ENCODE measurements at regions not wholly inside any gene's neighbourhood (a gene's known extent, or its start where the extent isn't known, plus 50 kb on each side); places are given as distances from the start of the nearest gene placed in this dataset.
"Not testable (repeated sequence)": the region's sequence is repeated elsewhere in the genome, so short reads cannot be mapped to it uniquely, and the experiment has no call there.

GRCh38 chr3:34157491-34157890, 359.1 kb downstream of the PDCD6IP start:
- intact Hi-C loops (cut with DNase I), result no loop called here
- DNase-seq (ENCODE audit: low spot score), result no peak

DNA sequence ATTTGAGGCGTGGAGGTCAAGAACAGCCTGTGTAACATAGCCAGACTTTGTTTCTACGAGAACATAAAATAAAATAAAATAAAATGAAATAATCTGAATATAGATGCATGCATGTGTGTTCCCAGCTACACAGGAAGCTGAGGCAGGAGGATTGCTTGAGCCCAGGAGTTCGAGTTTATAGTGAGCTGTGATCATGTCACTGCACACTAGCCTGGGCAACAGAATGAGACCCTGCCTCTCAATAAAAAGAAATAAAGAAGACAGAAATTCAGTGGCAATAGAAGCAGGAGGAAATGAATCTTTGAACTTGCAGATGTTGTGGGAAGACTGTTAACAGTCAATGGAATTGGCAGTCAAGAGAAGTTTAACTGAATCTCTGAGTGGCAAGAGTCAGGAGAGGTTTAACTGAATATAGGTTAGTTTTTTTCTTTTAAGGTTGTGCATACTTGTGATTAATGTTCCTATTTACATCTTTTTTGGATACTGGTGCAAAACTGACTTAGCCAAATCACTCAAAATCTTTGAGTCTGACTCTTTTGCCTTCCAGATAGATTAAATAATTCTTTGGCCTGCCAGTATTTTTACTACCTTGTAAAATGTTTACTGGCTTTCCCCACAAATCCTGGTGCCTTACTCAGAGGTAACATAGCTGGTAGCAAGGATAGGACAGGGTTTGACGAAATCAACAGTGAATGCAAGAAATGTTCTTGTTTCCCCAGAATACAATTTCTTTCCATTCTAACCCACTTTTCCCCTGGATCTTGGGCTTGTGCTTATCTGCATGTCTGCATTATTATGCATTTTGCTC, 361.4 kb downstream of the PDCD6IP start:
- intact Hi-C loops (cut with DNase I), result no loop called here
- DNase-seq (ENCODE audit: low spot score), result no peak

DNA sequence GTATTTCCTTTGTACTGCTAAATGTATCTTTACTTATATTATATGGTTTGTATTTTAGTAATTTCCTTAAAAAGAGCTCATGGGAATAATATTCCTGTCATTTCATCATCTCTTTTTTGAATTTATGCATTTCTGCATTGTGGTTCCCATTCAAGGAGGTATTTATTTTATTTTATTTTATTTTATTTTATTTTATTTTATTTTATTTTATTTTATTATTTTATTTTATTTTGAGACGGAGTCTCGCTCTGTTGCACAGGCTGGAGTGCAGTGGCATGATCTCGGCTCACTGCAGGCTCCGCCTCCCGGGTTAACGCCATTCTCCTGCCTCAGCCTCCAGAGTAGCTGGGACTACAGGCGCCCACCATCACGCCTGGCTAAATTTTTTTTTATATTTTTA, 371.2 kb downstream of the PDCD6IP start:
- intact Hi-C loops (cut with DNase I); DNase-seq (ENCODE audit: low spot score): not testable (repeated sequence)

GRCh38 chr3:34174740-34175139, 376.3 kb downstream of the PDCD6IP start:
- no peak for DNase-seq (ENCODE audit: low spot score)
- intact Hi-C loops (cut with DNase I), result no loop called here

- no peak for DNase-seq (ENCODE audit: low spot score)
Measured at GRCh38 chr3:34175636-34176176, 377.3 kb downstream of the PDCD6IP start.

GRCh38 chr3:34176723-34177122, 378.3 kb downstream of the PDCD6IP start:
- no peak for DNase-seq (ENCODE audit: low spot score)
- intact Hi-C loops (cut with DNase I), result no loop called here

More at GRCh38 chr3:34175636-34176176, 377.3 kb downstream of the PDCD6IP start:
- intact Hi-C loops (cut with DNase I), result no loop called here

GRCh38 chr3:34178415-34178814, 380.0 kb downstream of the PDCD6IP start:
- intact Hi-C loops (cut with DNase I), result no loop called here
- DNase-seq (ENCODE audit: low spot score), result no peak

DNA sequence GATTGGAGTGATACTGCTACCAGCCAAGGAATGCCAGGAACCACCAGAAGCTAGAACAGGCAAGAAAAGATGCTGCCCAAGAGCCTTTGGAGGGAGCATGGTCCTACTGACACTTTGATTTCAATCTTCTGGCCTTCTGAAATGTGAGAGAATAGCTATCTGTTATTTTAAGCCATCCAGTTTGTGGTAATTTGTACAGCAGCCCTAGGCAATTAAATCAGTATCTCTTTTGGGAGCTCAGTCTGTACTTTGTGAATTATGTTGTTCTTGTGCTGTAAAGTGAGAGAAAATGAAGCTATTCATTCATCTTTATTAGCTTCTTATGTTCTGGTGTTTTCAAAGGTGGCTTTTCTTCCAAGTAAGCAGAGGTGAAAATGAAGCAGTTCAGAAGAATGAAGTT, 381.3 kb downstream of the PDCD6IP start:
- DNase-seq (ENCODE audit: low spot score), result no peak
- intact Hi-C loops (cut with DNase I), result no loop called here

GRCh38 chr3:34180532-34180931, 382.1 kb downstream of the PDCD6IP start:
- DNase-seq (ENCODE audit: low spot score), result no peak
- intact Hi-C loops (cut with DNase I), result no loop called here

GRCh38 chr3:34183114-34183513, 384.7 kb downstream of the PDCD6IP start:
- intact Hi-C loops (cut with DNase I), result no loop called here
- no peak for DNase-seq (ENCODE audit: low spot score)

- DNase-seq (ENCODE audit: low spot score), result no peak
- intact Hi-C loops (cut with DNase I), result no loop called here
Measured at GRCh38 chr3:34183611-34184340, 385.3 kb downstream of the PDCD6IP start.

DNA sequence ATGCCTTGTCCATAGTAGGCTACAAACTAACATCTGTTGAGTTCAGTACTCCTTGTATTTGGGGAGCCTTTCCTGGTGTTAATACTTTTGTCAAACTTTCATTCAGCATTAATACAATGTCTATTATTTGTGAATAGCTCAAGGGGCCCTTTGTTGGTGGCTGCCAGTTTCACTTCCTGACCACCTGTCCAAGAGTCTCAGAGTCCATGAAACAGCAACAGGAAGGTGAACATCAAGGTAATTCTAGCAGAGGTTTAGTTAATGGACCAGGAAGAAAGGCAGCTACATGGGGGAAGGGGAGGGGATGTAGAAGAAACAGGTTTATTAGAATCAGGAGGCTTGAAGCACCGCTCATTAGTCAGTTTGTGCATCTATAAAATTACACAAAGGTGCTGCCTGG, 386.9 kb downstream of the PDCD6IP start:
- DNase-seq (ENCODE audit: low spot score), result no peak
- intact Hi-C loops (cut with DNase I), result no loop called here

- intact Hi-C loops (cut with DNase I), result no loop called here
- DNase-seq (ENCODE audit: low spot score), result no peak
Measured at GRCh38 chr3:34189133-34189532, 390.7 kb downstream of the PDCD6IP start.

- intact Hi-C loops (cut with DNase I), result no loop called here
- no peak for DNase-seq (ENCODE audit: low spot score)
Measured at GRCh38 chr3:34196914-34197313, 398.5 kb downstream of the PDCD6IP start.

DNA sequence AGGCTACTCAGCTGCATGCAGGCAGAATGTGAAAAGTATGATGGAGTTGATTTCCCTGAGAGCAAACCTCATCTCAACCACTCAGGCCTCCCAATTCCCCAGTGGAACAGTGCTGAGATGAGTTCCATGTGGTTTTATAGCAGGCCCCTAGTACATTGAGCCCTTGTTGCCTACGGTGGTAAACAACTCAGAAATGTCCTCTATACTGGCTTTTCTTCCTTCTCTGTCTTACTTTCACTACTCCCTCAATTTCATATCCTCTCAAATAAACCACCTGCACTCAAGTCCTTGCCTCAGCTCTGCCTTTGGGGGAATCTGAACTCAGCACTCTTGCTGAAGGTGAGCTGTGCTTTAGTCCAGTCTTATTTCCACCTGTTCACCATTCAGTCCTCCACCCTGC, 399.9 kb downstream of the PDCD6IP start:
- no peak for DNase-seq (ENCODE audit: low spot score)
- intact Hi-C loops (cut with DNase I), result no loop called here

- intact Hi-C loops (cut with DNase I), result no loop called here
- no peak for DNase-seq (ENCODE audit: low spot score)
Measured at GRCh38 chr3:34200576-34200975, 402.1 kb downstream of the PDCD6IP start.

- intact Hi-C loops (cut with DNase I), result no loop called here
- DNase-seq (ENCODE audit: low spot score), result no peak
Measured at GRCh38 chr3:34202975-34203374, 404.5 kb downstream of the PDCD6IP start.

GRCh38 chr3:34203386-34203785, 405.0 kb downstream of the PDCD6IP start:
- DNase-seq (ENCODE audit: low spot score), result no peak
- intact Hi-C loops (cut with DNase I), result no loop called here

DNA sequence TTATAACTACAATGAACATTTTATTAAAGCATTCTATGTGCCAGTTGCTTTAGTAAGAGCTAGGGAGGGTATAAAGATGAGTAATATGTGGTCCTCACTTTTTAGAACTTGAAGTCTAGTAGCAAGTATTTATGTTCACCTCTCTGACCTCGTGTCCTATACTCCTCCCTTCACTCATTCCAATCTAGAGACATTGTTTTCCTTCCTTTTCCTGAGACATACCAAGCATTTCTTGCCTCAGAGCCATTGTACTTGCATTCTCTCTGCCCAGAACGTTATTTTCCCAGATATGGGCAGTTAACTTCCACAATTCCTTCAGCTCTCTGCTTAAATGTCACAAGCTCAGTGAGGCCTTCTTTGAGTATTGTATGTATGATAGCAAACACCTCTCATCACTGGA, 408.6 kb downstream of the PDCD6IP start:
- intact Hi-C loops (cut with DNase I), result no loop called here
- DNase-seq (ENCODE audit: low spot score), result no peak

DNA sequence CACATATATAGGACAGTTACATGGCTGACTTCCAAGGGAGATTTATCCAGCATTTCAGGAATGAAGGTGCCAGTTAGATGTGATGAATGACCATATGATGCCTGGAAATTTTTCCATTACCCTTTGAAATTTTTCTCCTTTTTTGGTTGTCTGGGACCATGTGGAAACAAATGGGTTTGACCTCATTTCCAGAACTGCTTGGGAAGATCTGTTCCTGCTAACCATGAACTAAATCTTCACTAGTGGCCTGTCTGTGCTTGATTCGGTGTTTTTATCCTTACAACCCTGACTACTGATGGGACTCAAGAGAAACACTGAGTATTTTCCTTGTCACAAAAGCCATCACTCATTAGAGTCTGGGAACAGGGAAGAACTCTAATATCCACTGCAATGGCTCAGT, 409.4 kb downstream of the PDCD6IP start:
- no peak for DNase-seq (ENCODE audit: low spot score)
- intact Hi-C loops (cut with DNase I), result no loop called here

GRCh38 chr3:34212175-34212574, 413.7 kb downstream of the PDCD6IP start:
- intact Hi-C loops (cut with DNase I), result no loop called here
- no peak for DNase-seq (ENCODE audit: low spot score)

All from cardiac septum (tissue), 1 donor.